DND-41 (cell line): ENCODE measurements at regions not wholly inside any gene's neighbourhood (a gene's known extent, or its start where the extent isn't known, plus 50 kb on each side); places are given as distances from the start of the nearest gene placed in this dataset.

ENCODE experiments used
- ATAC-seq: fragments of 200-7000 bp; cut with Tn5 transposase; 3 replicates; pipeline ENCODE4 v1.9.1; 2021; ENCODE audit warnings: low read depth; ENCODE audit not compliant: insufficient read depth
- DNase-seq: peaks from one replicate; pipeline ENCODE4 v3.0.0-alpha.2; 2020
- H2AFZ ChIP-seq: 2 replicates; pipeline ENCODE4 v1.6.0; 2012; ENCODE audit warnings: low read depth, low read length
- H3K27ac ChIP-seq: 2 replicates; pipeline ENCODE4 v1.5.1; 2012; ENCODE audit warnings: low read length, inconsistent platforms
- H3K27me3 ChIP-seq: fragments of 200-600 bp; sonication (generic); 2 replicates; pipeline ENCODE4 v1.6.0; 2012; ENCODE audit warnings: low read length, mild to moderate bottlenecking, inconsistent platforms; ENCODE audit not compliant: insufficient read depth, poor library complexity
- H3K36me3 ChIP-seq: 2 replicates; pipeline ENCODE4 v1.5.1; 2012; ENCODE audit warnings: low read length, inconsistent platforms; ENCODE audit not compliant: insufficient read depth
- H3K4me1 ChIP-seq: 2 replicates; pipeline ENCODE4 v1.5.1; 2012; ENCODE audit warnings: mild to moderate bottlenecking, low read length; ENCODE audit not compliant: insufficient read depth
- H3K4me2 ChIP-seq: 2 replicates; pipeline ENCODE4 v1.6.0; 2012; ENCODE audit warnings: mild to moderate bottlenecking, moderate library complexity, low read length, inconsistent platforms; ENCODE audit not compliant: insufficient read depth
- H3K4me3 ChIP-seq, 2 experiments: fragments of 200-600 bp in 1 of 2; shearing (Covaris generic) in 1 of 2; 2 replicates each; pipeline ENCODE4 v1.5.1; 2012 to 2016; ENCODE audit warnings: inconsistent platforms in 2 of 2, low read length in 2 of 2, mild to moderate bottlenecking in 2 of 2, low read depth in 1 of 2, moderate library complexity in 1 of 2
- H3K79me2 ChIP-seq: 2 replicates; pipeline ENCODE4 v1.6.0; 2012; ENCODE audit warnings: low read length, inconsistent platforms; ENCODE audit not compliant: insufficient read depth
- H3K9ac ChIP-seq: 2 replicates; pipeline ENCODE4 v1.6.0; 2012; ENCODE audit warnings: low read depth, mild to moderate bottlenecking, inconsistent platforms, low read length, moderate library complexity
- H3K9me3 ChIP-seq: 2 replicates; pipeline ENCODE4 v1.5.1; 2012; ENCODE audit warnings: low read length, moderate library complexity, mild to moderate bottlenecking, inconsistent platforms; ENCODE audit not compliant: insufficient read depth, severe bottlenecking
- H4K20me1 ChIP-seq: 2 replicates; pipeline ENCODE4 v1.6.0; 2012; ENCODE audit warnings: low read length; ENCODE audit not compliant: insufficient read depth
- CTCF ChIP-seq: IDR thresholded peaks from 2 replicates; pipeline ENCODE4 v1.5.1; 2012; ENCODE audit warnings: borderline replicate concordance, low read length, moderate library complexity, mild to moderate bottlenecking; ENCODE audit not compliant: poor library complexity, severe bottlenecking; ENCODE audit errors: extremely low read depth
- EZH2 ChIP-seq: IDR thresholded peaks from 3 replicates; pipeline ENCODE4 v1.6.1; 2012; ENCODE audit warnings: borderline replicate concordance, low read depth, mild to moderate bottlenecking, moderate library complexity, low read length, inconsistent platforms; ENCODE audit not compliant: severe bottlenecking

- no peak for TF ChIP-seq EZH2
- no peak for TF ChIP-seq CTCF
- no peak overlapping the region for H3K4me3 ChIP-seq
- no peak overlapping the region for H3K4me2 ChIP-seq
- H3K79me2 ChIP-seq = no peaks in the 10 kb centered on the region
- ATAC-seq (no peak), DNase-seq (no peak)
- H3K4me1 ChIP-seq = no peaks in the 10 kb centered on the region
- H3K27me3 ChIP-seq = peaks cover 3% of the 10 kb centered on the region
- no peak overlapping the region for H3K27ac ChIP-seq
- H3K9ac ChIP-seq = no peak overlapping the region
- no peak overlapping the region for H2AFZ ChIP-seq
- no peaks in the 10 kb centered on the region for H3K9me3 ChIP-seq
- H3K36me3 ChIP-seq = no peaks in the 10 kb centered on the region
- H4K20me1 ChIP-seq = peaks cover 3% of the 10 kb centered on the region; the same call in 1 of the 2 replicates
Observed at GRCh38 chr5:172573120-172573882, 67.8 kb upstream of the NEURL1B start.

GRCh38 chr5:172572440-172572839, 68.6 kb upstream of the NEURL1B start:
- DNase-seq (no peak), ATAC-seq (no peak)
- H3K9me3 ChIP-seq = no peaks in the 10 kb centered on the region
- H3K4me3 ChIP-seq = no peak overlapping the region
- H3K9ac ChIP-seq = no peak overlapping the region
- H3K27me3 ChIP-seq = peaks cover 3% of the 10 kb centered on the region
- H4K20me1 ChIP-seq = peaks cover 3% of the 10 kb centered on the region; the same call in 1 of the 2 replicates
- no peaks in the 10 kb centered on the region for H3K4me1 ChIP-seq
- H3K27ac ChIP-seq = no peak overlapping the region
- no peak overlapping the region for H3K4me2 ChIP-seq
- H3K36me3 ChIP-seq = no peaks in the 10 kb centered on the region
- H2AFZ ChIP-seq = no peak overlapping the region
- no peaks in the 10 kb centered on the region for H3K79me2 ChIP-seq
- no peak for TF ChIP-seq EZH2

- DNase-seq (no peak), ATAC-seq (no peak)
- H3K4me3 ChIP-seq = no peak overlapping the region
- no peak overlapping the region for H3K4me2 ChIP-seq
- no peak for TF ChIP-seq CTCF
- TF ChIP-seq EZH2 = no peak
- H3K9me3 ChIP-seq = no peaks in the 10 kb centered on the region
- no peaks in the 10 kb centered on the region for H3K79me2 ChIP-seq
- H3K36me3 ChIP-seq = no peaks in the 10 kb centered on the region
- H3K4me1 ChIP-seq = no peaks in the 10 kb centered on the region
- H3K27me3 ChIP-seq = peaks cover 7% of the 10 kb centered on the region
- H4K20me1 ChIP-seq = peaks cover 3% of the 10 kb centered on the region; the same call in 1 of the 2 replicates
- no peak overlapping the region for H3K27ac ChIP-seq
- no peak overlapping the region for H2AFZ ChIP-seq
- no peak overlapping the region for H3K9ac ChIP-seq
Observed at GRCh38 chr5:172571892-172572291, 69.2 kb upstream of the NEURL1B start.

GRCh38 chr5:172571413-172571812, 69.7 kb upstream of the NEURL1B start:
- TF ChIP-seq EZH2 (no peak), CTCF (no peak)
- DNase-seq = no peak
- Histone ChIP-seq H3K36me3 (no peaks in the 10 kb centered on the region), H3K9ac (no peak overlapping the region), H3K4me2 (no peak overlapping the region), H4K20me1 (peaks cover 3% of the 10 kb centered on the region; the same call in 1 of the 2 replicates), H3K4me3 (no peak overlapping the region), H3K79me2 (no peaks in the 10 kb centered on the region), H3K27me3 (peaks cover 7% of the 10 kb centered on the region), H3K4me1 (no peaks in the 10 kb centered on the region), H3K9me3 (no peaks in the 10 kb centered on the region), H3K27ac (no peak overlapping the region), H2AFZ (no peak overlapping the region)
- no peak for ATAC-seq
